Suppressor macrophage treated with lipopolysaccharide for 4 hours (primary cell): ENCODE measurements at regions not wholly inside any gene's neighbourhood (a gene's known extent, or its start where the extent isn't known, plus 50 kb on each side); places are given as distances from the start of the nearest gene placed in this dataset.

Source experiments
- DNase-seq: peaks from one replicate; pipeline ENCODE4 v3.0.0-alpha.2; 2020

DNA sequence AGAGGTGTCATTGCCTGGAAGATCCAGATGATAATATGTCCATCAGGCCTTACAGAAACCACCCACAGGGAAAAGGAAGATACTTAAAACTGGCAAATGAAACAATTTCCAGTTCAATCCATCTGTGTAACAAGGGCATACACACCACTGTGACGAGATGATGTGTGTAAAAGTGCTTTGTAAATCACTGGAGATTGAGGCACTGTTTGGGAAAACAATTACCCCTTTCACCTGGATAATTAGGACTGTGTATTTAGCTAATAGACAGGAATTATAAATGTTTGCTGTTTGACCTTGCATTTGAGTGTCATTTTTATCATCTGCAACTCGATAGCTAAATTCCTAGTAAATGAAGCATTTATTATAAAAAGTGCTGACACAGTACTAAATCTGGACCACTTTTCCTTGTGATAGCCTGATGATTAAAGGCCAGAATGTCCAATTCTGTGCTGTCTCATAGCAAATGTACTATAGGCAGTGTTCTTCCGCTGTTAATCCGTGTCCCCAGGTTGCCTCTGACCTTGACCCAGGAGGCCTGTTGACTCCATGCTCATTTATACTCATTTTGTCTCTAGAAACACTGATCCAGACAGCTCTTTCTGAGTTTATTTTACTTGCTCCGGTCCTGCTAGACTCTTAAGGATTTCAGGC lies 105.8 kb downstream of the LACC1 start:
- DNase-seq, result no peak

DNA sequence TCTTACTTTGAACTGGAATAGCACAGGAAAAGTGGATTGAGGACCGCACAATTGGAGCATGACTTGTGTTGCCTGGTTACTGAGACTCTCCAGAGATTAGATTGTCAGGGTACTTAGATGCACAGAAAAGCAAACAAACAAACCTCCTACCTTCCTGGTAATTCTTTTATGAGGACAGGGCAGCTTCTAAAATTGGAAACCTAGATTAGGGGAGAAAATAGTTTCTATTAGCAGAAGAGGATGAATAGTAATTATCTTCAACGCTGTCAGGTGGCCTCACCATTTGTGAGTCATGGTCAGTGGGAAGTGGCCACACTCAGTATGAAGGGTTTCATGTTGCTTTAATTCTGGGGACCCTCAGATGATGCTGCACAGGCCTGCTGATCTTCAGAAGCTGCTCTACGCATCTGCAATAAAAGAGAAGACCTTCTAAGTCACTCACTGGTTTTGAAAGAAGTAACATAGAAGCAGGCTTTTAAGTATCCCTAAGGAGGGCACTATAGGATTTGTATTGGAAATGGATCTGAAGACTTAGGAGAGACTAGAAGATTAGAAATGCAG lies 106.8 kb downstream of the LACC1 start:
- DNase-seq, result no peak

DNA sequence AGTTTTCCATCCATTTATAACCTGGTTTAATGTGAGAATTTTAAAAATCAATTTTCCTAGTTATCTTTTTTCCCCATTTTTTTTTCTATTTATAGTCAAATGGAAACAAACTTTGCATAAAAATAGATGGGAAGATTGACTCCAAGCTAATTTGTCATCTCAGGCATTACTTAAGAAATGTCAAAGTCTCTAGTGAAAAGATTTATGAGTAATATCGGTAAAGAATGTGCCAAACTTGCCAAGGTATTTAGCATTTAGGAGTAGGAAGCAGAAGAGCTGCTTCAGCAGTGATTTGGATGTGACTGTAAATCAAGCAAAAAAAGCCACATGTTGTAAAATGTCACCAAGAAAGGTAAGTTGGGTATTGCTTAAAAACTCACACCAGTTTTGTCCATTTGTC lies 108.6 kb downstream of the LACC1 start:
- DNase-seq, result no peak

- DNase-seq, result no peak
These were observed 110.3 kb downstream of the LACC1 start for GRCh38 chr13:43990021-43990420.

DNA sequence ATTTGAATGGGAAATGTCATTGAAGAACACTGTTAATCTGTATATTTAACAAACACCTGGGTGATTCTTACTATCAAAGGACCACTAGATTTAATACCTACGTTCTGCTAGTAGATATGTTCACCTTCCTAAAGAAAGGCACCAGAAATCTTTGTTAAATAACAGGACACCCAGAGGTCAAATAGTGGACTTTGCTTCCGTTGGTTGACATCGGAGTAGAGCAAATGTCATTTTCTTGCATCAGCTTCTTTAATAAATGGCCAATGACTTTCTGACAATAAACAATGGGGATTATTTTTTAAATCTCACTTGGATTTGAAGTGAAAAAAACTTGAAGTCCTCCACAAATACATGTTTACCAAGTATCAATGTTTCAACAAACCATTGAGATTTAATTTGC lies 111.1 kb downstream of the LACC1 start:
- DNase-seq, result no peak

GRCh38 chr13:43991773-43992201 lies 112.1 kb downstream of the LACC1 start:
- DNase-seq, result no peak

DNA sequence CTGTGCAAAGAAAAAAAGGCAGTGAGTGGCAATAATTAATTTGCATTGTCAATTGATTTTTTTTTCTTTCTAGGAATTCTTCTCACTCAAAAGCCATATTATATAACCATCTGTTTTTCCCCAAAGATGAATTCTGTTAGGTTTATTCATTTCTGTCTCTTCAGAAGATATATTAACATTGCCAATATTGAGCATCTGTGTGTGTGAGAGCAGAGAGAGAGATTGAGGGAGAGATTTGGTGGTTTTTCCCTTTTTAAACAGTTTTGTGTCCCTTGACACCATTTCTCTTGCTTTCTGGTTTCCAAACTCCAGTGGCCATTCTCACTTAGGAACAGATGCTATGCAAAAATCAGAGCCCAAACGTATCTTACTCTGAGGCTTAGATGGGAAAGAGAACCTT lies 112.5 kb downstream of the LACC1 start:
- no peak for DNase-seq

GRCh38 chr13:43994999-43995859 lies 115.5 kb downstream of the LACC1 start:
- DNase-seq, result no peak

- DNase-seq, result no peak
These were observed 116.5 kb downstream of the LACC1 start for GRCh38 chr13:43996221-43996620.

DNA sequence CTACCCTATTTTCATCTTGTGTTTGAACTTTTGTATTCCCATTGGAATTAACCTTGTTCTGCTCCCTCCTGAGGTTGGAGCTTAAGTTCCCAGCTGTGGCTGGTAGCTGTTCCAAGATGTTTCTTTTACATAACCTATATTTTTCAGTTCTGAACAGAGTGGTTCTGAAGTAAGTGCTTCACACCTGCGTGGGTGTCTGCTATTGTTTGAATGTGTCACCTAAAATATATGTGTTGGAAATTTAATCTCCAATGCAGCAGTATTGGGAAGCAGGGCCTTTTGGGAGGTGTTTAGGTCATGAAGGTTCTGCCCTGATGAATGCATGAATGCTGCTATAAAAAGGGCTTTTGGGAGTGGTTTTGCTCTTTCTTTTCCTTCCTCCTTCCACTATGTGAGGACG lies 123.8 kb downstream of the LACC1 start:
- no peak for DNase-seq

DNA sequence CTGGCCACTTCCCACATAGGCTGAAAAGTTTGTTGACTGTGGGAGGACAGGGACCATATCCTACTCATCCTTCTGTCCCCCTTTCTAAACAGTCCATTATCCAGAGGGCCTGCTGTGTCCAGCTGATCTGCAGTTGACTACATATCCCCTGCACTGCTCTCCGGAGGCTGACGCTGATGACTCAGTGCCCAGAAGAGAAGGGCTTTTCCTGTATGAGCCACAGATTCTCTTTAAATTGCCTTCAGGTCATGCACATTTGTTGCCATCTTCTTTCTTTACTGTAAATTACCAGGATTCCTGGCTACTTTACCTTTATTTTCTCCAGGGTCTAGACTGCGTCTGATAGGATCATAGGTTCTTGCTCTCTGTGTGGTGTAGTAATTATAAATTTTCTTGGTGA lies 125.2 kb downstream of the LACC1 start:
- DNase-seq, result peak; percentile 19

DNA sequence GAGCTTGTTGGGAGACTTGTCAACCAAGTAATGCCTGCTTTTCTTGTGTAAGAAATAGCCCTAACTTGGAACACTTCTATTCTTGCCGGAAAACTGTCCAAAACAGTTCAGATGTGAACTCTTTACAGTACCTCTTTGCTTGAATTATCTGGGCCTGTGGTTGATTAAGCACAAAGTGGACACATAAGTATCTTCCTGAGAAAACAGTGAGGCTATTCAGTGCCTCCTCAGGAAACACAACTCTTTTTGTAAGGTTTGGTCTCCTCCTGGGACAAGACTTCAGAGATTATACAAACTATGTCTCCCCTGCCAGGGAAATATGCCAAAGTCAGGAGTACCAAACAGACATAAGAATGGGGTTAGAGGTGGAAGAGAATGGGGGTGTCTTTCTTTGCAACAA lies 127.7 kb downstream of the LACC1 start:
- DNase-seq, result no peak

- DNase-seq, result no peak
These were observed 131.3 kb downstream of the LACC1 start for GRCh38 chr13:44011036-44011435.

DNA sequence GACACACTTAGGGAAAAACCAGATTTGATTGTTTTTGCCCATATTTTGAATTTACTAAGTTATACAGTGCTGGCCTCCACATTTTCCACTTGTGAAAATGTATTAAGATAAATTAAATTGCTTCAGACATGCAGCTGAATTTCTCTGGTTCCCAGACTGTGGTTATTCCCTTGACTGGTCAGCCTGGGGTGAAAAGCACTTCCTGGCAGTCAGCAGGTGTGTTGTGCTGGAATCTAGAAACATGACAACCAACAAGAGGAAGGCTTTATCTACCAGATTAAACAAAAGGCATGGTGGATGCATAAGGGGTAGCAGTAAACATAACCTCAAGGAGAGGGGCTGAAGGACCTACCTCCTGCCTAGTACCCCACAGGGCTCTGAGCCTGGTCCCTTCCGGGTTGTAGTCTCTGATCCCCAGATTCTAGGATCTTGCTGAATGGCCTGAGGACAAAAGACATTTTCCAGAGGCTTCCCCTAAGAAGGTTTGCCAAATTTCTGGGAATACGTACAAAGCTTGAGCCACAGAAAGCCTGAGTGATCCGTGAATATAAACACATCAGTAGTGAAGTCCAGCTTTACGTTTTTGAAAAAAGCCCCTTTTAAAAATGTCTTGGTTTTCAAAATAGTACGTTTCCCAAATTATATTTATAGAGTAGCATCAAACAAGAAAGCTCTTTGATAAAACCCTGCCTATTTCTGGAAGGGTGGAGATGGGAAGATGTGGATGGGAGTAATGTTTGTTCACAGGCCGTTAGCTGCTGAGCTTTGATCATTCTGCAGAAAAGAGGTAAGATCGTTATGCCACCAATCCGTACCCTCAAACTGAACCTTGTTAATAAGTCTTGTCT lies 133.4 kb downstream of the LACC1 start:
- no peak for DNase-seq

DNA sequence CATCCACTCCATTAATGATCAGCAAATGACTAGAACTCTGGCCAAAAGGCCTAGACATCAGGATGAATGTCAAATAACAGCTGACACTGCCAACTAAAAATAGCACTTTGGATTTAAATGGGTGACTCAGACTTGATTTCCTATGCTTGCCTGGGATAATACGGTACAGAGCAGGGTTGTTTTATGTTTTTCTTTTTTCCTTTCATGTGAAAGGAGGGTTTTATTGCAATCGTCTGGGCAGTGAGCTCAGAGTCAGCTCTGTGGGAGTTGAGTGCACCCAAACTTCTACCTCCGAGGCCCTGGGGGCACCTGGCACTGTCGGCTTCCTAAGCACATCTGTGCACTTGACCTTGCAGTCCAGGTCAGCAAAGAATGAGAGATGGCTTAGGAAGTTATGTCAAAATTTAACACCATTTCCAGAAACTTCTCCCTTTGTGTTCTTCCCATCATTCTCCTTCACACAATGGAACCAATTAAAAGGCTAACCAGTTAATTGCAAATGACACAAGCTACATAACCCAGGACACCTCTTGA lies 134.1 kb downstream of the LACC1 start:
- DNase-seq, result no peak

- DNase-seq, result no peak
These were observed 134.8 kb downstream of the LACC1 start for GRCh38 chr13:44014501-44014900.

DNA sequence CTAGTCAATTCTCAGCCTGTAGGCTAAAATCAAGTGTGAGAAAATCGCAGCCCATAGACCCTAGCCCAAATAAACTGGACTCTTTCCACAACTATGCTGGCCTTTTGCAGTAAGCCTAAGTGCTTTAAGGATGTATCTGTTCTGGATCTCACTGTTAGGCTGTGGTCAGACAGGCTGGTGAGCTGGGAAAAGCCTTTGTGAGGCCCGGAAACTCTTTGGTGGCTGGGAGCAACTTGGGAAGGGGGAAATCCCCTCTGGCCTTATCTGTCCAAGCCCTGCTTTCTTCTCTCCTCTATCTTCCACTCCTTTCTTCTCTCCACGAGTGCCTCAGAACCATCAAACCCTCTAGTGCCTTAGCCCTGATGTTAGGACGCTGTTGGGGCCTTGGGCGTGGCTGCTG lies 135.4 kb downstream of the LACC1 start:
- DNase-seq, result no peak

DNA sequence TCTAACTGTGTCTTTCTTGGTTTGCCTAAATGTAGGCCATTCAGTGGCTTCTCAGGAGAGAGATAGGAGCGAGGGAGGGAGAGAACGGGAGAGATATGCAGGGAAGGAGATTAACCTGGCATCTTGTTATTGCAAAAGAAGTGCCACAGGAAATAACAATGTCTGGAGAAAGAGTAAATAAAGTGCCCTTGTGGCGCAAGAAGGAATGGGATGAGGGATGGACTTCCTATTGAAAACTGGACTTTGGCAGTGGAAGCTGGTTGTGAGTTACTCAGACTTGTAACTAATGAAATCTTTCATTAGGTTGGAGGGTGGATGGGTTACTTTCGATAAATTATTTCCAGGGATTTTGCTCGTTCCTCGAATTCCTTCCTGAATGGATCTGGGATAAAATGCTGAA lies 136.1 kb downstream of the LACC1 start:
- DNase-seq, result no peak

DNA sequence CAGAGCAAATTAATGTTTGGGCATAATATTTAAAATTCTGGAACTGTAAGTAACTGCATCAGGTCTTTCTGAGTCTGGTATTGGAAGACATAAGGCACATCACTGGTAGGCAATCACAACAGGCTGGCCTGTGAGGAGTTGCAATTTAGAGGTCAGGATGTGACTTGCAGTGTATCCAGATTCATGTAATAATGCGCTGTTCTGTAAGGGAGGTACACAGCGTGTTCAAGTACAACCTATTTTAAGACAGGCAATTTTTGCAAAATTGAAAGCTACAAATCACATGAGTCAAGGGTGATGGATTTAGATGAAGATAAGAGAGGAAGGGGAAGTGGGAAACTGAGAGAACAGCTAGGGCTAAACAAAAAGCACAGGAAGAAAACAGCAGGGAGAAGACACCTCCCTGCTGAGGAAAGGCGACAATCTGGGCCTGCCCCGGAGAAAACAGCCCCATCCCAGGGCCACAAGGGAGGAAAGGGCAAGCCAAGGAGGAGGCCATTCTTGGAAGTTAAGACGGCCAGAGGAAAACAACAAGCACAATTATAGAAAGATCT lies 138.1 kb downstream of the LACC1 start:
- peak; percentile 16 for DNase-seq

DNA sequence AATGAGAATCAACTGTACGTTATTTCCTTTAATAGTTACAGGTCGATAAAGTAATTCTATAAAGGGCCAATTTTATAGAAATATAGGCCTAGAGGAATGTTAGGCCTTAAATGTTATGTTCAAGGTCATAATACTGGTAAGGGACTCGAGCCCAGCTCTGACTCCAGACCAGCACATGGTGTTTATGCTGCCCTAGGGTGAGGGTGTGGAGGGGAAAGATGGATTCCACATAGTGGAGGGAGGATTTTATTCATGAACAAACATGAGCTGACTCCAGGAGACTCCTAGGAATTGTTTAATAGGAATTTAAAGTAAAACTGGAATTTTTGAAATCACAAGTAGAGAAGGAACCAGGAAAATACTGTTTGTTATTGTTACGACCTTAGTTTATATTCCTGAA lies 139.9 kb downstream of the LACC1 start:
- no peak for DNase-seq

DNA sequence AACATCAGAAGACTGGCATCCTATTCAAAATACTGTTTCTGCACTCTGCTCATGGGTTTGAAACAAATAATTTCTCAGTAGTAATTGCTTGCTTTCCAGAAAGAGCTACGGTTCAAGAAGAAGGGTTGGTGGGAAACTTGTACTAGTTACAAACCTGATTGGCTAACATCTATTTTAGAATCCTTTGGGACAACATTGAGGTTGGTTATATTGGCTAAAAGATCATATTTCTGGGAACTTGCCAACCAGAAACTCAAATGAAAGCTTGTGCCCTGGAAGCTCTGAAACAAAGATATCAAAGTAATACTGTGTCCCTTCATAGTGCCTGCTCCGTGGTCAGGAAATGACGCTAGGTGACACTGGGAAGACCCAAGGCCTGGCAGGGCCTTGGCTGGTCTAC lies 141.7 kb downstream of the LACC1 start:
- DNase-seq, result no peak

DNA sequence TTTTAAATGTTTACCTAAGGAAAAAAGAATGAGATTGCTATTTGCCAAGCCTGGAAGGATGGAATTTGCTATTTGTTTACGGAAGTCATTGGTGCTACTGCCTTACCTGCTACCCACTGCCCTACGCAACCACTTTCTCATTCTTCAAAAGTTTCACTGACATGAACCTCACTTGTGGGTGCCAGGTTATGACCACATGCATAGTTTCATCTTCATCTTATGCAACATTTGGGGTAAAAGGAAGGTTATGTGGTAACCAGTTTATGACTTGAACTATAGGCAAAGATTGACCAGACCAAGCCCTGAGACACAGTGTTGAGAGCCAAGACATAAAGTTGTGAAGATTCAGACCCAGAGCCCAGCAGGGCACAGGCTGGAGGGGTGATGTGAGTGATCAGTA lies 142.5 kb downstream of the LACC1 start:
- peak; percentile 10 for DNase-seq
